GM19397 (cell line): ENCODE measurements at regions not wholly inside any gene's neighbourhood (a gene's known extent, or its start where the extent isn't known, plus 50 kb on each side); places are given as distances from the start of the nearest gene placed in this dataset.

Experiments used
- ATAC-seq: cut with Tn5 transposase; IDR thresholded peaks from one replicate; pipeline ENCODE4 v1.9.1; 2021; ENCODE audit warnings: mild to moderate bottlenecking, moderate library complexity; ENCODE audit not compliant: unreplicated experiment

DNA sequence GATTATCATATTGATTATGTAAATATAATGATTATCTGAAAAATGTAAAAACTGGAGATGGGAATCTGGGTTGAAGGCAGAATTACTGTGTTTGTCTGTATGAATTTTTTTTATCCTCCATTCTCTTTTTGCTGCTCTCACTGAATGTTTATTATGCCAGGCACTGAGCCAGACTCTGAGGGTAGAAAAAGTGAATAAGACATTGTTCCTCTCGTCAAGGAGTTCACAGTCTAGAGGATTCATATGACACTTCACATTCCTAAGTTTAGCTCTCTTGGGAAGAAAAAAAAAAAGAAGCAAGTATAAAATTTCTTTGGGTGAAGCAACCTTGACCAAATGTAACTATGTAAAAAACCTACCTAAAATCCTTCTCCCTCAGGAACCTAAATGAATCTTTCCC lies 120.9 kb upstream of the LMO3 start:
- ATAC-seq, result no peak

DNA sequence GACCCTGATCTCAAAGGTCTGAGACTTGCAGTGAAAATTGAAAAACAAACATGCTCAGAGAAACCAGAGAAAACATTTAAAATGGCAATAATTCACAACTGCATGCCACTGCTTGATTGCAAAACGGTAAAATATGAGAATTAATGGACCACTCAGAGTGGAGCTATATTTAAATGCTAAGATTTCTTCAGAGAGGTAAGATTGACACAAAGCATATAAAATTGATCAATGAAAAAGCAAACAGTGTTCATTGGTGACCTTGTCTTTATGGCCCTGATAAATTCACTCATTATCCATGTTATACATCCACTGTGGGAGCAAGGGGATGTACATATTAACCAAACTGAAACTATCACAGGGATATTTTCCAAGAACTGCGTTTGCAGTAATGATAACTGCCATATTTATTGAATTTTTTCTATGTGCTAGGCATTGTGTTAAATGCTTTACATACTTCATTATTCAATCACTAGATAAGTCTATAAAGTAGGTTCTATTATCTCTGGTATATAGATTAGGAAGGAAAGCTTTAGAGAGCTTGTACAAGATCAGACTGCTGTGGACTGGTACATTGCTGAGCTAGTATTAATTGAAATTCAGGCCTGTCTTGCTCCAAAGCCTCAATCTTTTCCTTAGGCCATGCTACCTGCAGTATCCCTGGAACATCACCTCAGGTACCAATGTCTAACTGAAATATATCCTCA lies 113.9 kb upstream of the LMO3 start:
- ATAC-seq, result no peak

- no peak for ATAC-seq
Observed at GRCh38 chr12:16716928-16717327, 111.0 kb upstream of the LMO3 start.

GRCh38 chr12:16692099-16692498 lies 86.1 kb upstream of the LMO3 start:
- no peak for ATAC-seq

DNA sequence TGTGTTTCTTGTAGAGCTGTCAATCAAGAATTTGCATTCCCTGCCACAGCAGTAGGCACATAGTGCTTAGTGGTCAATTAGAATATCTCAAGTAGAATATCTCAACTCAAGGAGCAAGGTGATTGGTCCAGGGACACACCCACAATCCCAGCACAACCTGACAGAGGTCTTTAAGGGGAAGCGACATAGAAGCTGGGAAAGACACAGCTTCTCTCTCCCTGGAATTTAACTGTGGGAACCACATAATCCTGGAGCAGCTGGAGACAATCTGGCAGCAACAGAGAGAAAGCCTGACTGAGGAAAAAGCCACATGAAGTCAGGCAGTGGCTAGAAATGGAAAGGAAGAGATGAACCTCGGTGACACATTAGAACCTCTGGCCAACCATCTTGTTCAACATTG lies 85.7 kb upstream of the LMO3 start:
- ATAC-seq, result no peak

GRCh38 chr12:16688200-16688599 lies 82.2 kb upstream of the LMO3 start:
- ATAC-seq, result no peak

GRCh38 chr12:16685107-16685506 lies 79.1 kb upstream of the LMO3 start:
- ATAC-seq, result no peak

GRCh38 chr12:16681196-16681595 lies 75.2 kb upstream of the LMO3 start:
- ATAC-seq, result no peak

GRCh38 chr12:16675438-16675837 lies 69.5 kb upstream of the LMO3 start:
- no peak for ATAC-seq

DNA sequence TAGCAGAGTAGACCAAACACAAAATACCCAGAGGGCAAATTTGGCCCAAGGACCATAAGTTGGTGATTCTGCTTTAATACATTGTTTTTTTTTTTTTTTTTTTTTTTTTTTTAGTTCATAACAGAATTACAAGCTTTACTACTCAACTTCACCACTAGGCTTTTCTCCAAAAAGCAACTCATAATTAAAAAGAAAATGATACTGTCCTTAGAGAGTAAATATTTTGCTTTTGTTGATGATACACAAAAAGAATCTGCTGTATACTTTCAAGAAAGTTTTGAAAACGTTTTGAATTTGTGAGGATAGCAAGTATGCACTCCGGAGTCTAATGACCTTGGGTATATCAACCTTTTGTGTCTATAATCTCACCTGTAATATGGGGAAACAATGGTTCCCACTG lies 68.9 kb upstream of the LMO3 start:
- ATAC-seq, result no peak

DNA sequence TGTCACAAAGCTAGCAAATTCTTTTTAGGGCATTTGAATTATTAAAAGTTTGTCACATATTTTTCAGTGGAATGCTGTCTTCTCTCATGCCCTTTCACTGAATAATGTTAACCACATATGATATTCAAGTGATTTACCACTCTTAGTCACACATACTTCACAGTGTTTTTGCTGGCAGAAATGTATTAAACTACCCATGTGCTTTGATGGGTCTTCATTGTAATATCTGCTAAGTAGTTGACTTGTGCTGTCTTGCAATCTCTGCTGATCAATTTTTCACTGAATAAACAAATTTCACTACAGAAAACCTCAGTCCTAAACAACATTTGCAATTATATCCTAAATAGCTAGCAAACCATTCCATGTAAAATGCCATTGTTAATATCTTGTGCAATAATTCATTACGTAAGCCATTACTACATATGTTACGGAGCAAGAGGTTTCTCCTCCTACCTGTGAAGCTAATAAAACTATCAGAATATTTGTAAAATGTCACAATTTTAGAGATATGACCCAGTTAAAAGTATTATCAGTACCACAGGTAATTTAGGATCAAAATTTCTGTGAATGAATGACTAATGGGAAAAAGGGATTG lies 64.6 kb upstream of the LMO3 start:
- no peak for ATAC-seq

GRCh38 chr12:16669756-16670155 lies 63.8 kb upstream of the LMO3 start:
- no peak for ATAC-seq

- ATAC-seq, result no peak
Observed at GRCh38 chr12:16668198-16668597, 62.2 kb upstream of the LMO3 start.

DNA sequence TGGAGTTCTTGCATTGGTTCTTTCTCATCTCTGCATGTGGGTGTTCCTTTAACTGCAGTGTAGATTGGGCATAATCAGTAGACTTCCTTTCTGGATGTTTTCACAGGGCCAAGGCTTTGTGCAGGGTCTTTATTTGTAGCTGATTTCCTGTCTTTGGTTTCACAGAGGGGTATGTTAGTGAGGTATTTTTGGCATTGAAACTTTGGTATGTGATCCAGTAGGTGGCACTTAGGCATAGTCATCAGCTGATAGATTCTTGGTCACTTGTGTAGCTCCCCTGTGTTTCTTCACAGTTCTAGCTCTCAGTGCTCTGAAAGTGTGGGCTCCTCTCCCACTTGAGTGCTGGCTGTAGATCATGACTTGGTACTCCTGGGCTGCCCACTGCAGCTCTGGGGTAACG lies 52.7 kb upstream of the LMO3 start:
- no peak for ATAC-seq
